ENCODE measurements at regions not wholly inside any gene's neighbourhood (a gene's known extent, or its start where the extent isn't known, plus 50 kb on each side); places are given as distances from the start of the nearest gene placed in this dataset.

DNA sequence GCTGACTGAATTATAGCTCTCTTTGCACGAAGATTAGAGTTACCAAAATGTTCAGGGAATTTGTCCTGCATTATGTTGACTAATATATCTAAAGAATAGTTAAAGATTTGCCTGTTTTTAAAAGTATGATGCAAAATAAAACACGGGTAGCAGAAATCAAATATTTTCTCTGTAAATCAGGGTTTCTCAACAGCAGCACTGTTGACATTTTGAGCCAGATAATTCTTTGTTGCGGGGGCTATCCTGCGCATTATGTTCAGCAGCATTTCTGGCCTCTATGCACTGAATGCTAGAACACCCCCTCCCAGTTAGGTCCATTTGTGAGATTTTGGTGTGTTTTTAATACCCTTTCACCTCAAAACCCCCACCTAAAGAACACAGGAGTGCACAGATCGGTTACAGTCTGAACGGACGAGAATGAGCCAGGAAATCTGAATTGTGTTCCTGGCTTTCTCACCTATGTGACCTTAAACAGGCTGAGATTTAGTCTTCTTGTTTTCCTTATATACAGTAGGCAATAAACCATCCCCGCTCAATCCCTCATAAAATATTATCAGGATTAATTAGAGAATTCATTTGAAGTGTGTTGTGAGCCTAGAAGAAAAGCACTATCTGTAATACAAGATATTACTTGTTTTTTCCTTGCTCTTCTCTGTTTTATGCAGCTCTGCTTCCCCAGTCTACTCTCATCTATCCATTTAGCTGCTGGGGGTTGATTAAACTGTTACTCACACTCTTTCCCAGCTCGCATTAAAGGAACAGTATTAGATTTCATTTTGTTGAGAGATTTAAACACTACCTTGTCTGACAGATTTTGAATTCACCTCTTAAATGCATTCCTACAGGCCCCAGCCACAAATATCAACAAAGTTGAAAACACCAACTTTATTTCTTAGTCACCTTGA, 247.5 kb upstream of the GOLIM4 start:
- H3K36me3 ChIP-seq (ENCODE audit: control insufficient read depth, insufficient read depth, low read length), result no peaks in the 10 kb centered on the region
- no CpG with 5 or more reads among the region's 9 CpGs for WGBS (ENCODE audit: extremely low coverage, insufficient coverage, low lambda C conversion rate)
- peak overlapping the region; percentile 84 for H4K5ac ChIP-seq (ENCODE audit: low read length)
- no peak overlapping the region for H3K4me2 ChIP-seq (ENCODE audit: low read length)
- H4K8ac ChIP-seq (ENCODE audit: low read depth, low read length), result no peak overlapping the region
- H3K27ac ChIP-seq (ENCODE audit: low read depth, low read length), result no peak overlapping the region
- H3K23ac ChIP-seq (ENCODE audit: low read length), result peak overlapping the region; percentile 7
- no peak overlapping the region for H2BK120ac ChIP-seq (ENCODE audit: low read depth, low read length)
- H3K18ac ChIP-seq (ENCODE audit: low read length), result peak overlapping the region; percentile 32
- H3K4me1 ChIP-seq (ENCODE audit: control insufficient read depth, low read depth, low read length), result peaks cover 18% of the 10 kb centered on the region
- DNase-seq, result no peak
- peak overlapping the region; percentile 4 for H2AK5ac ChIP-seq (ENCODE audit: low read length)
- peak overlapping the region; percentile 25 for H3K9ac ChIP-seq (ENCODE audit: low read length)
- H2BK5ac ChIP-seq (ENCODE audit: low read length), result peak overlapping the region; percentile 49
- H3K4me3 ChIP-seq (ENCODE audit: low read length), result no peak overlapping the region
- peak overlapping the region; percentile 85 for H3K4ac ChIP-seq (ENCODE audit: low read depth, low read length)
- no peaks in the 10 kb centered on the region for H3K79me1 ChIP-seq (ENCODE audit: low read length)
- H3K27me3 ChIP-seq (ENCODE audit: insufficient read depth, low read length, poor library complexity), result no peaks in the 10 kb centered on the region
- peak overlapping the region; percentile 61 for H3K56ac ChIP-seq (ENCODE audit: low read length)
- H3K79me2 ChIP-seq (ENCODE audit: control insufficient read depth, insufficient read depth, low read length), result no peaks in the 10 kb centered on the region
- peak overlapping the region; percentile 8 for H2BK15ac ChIP-seq (replicated peaks; ENCODE audit: low read depth)

DNA sequence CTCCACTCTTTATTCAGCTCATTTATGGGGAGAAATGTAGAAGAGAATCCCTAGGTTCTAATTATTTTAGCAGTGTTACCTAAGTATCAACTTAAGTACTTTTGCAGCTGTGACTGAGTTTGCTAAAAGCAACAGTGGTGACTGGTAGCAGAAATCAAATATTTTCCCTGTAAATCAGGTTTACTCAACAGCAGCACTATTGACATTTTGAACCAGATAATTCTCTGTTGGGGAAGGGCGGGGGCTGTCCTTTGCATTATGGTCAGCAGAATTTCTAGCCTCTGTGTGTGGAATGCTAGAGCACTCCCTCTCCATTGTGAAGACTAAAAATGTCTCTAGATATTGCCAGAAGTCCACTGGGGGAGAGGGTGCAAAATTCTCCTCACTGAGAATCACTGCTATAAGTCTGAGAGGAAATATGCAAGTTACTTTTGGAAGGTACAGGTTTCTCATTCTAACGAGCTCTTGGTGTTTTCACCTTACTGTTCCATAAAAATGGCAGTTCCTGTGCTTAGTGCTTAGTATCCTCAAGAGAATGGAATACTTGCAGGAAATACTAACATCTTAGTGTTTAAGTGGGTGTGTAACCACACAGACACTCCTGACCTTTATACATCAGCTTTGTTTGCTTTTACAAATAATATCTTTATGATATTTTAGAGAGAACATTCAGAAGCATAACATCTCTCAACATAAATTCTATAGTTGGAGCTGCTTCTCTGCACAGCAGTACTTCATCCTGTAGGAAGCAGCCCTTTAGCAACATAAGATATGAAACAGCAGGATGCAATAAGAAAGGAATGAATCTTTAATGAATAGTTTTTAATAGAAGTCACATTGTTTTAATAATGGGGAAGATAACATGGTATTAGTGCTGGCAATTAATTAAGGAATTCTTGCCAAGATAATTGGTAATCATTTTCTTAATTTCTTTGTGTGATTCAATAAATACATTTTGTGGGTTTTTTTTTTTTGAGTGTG, 246.5 kb upstream of the GOLIM4 start:
- Histone ChIP-seq H3K9ac (ENCODE audit: low read length) (no peak overlapping the region), H2AK5ac (ENCODE audit: low read length) (no peak overlapping the region), H2BK5ac (ENCODE audit: low read length) (peak overlapping the region; percentile 45), H4K5ac (ENCODE audit: low read length) (no peak overlapping the region), H3K79me1 (ENCODE audit: low read length) (no peaks in the 10 kb centered on the region), H2BK15ac (replicated peaks; ENCODE audit: low read depth) (no peak overlapping the region), H3K23ac (ENCODE audit: low read length) (no peak overlapping the region), H3K79me2 (ENCODE audit: control insufficient read depth, insufficient read depth, low read length) (no peaks in the 10 kb centered on the region), H3K4me3 (ENCODE audit: low read length) (no peak overlapping the region), H3K27ac (ENCODE audit: low read depth, low read length) (no peak overlapping the region), H3K36me3 (ENCODE audit: control insufficient read depth, insufficient read depth, low read length) (no peaks in the 10 kb centered on the region), H2BK120ac (ENCODE audit: low read depth, low read length) (no peak overlapping the region), H3K18ac (ENCODE audit: low read length) (peak overlapping the region; percentile 40), H3K56ac (ENCODE audit: low read length) (peak overlapping the region; percentile 31), H3K4me2 (ENCODE audit: low read length) (no peak overlapping the region), H3K4ac (ENCODE audit: low read depth, low read length) (peak overlapping the region; percentile 36), H3K27me3 (ENCODE audit: insufficient read depth, low read length, poor library complexity) (no peaks in the 10 kb centered on the region), H4K8ac (ENCODE audit: low read depth, low read length) (no peak overlapping the region), H3K4me1 (ENCODE audit: control insufficient read depth, low read depth, low read length) (peaks cover 21% of the 10 kb centered on the region)
- no peak for DNase-seq
- WGBS (ENCODE audit: extremely low coverage, insufficient coverage, low lambda C conversion rate), result no CpG with 5 or more reads among the region's 2 CpGs

GRCh38 chr3:168341192-168341815, 245.6 kb upstream of the GOLIM4 start:
- no peak overlapping the region for H3K27ac ChIP-seq (ENCODE audit: low read depth, low read length)
- no peak overlapping the region for H3K9ac ChIP-seq (ENCODE audit: low read length)
- H3K18ac ChIP-seq (ENCODE audit: low read length), result peak overlapping the region; percentile 39
- no peak for DNase-seq
- no peak overlapping the region for H3K4me3 ChIP-seq (ENCODE audit: low read length)
- no peak overlapping the region for H3K56ac ChIP-seq (ENCODE audit: low read length)
- peak overlapping the region; percentile 2 for H2BK5ac ChIP-seq (ENCODE audit: low read length)
- no peaks in the 10 kb centered on the region for H3K27me3 ChIP-seq (ENCODE audit: insufficient read depth, low read length, poor library complexity)
- H4K8ac ChIP-seq (ENCODE audit: low read depth, low read length), result no peak overlapping the region
- no peak overlapping the region for H4K5ac ChIP-seq (ENCODE audit: low read length)
- no CpG with 5 or more reads among the region's 3 CpGs for WGBS (ENCODE audit: extremely low coverage, insufficient coverage, low lambda C conversion rate)
- H3K4ac ChIP-seq (ENCODE audit: low read depth, low read length), result no peak overlapping the region
- H3K23ac ChIP-seq (ENCODE audit: low read length), result no peak overlapping the region
- no peak overlapping the region for H2BK120ac ChIP-seq (ENCODE audit: low read depth, low read length)
- H3K36me3 ChIP-seq (ENCODE audit: control insufficient read depth, insufficient read depth, low read length), result no peaks in the 10 kb centered on the region
- peaks cover 22% of the 10 kb centered on the region for H3K4me1 ChIP-seq (ENCODE audit: control insufficient read depth, low read depth, low read length)
- no peak overlapping the region for H2AK5ac ChIP-seq (ENCODE audit: low read length)
- no peaks in the 10 kb centered on the region for H3K79me1 ChIP-seq (ENCODE audit: low read length)
- H2BK15ac ChIP-seq (replicated peaks; ENCODE audit: low read depth), result no peak overlapping the region
- H3K79me2 ChIP-seq (ENCODE audit: control insufficient read depth, insufficient read depth, low read length), result no peaks in the 10 kb centered on the region
- no peak overlapping the region for H3K4me2 ChIP-seq (ENCODE audit: low read length)

DNA sequence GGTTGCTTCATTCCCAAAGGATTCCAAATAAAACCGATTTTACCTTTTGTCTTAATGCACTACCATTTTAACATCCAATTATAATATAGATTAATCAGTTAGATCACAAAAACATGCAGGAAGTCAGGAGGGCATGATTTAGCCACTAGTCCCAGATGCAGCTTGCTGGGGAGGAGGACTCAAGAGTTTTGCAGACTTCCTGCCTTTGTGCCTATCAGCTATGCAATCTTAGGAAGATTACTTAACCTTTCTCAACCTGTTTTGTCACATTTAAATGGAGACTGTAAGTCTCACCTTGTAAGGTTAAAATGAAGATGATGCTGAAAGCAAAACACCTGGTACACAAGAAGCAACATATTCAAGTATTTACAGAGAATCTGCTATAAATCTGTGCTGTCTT, 242.4 kb upstream of the GOLIM4 start:
- H3K9ac ChIP-seq (ENCODE audit: low read length), result no peak overlapping the region
- H4K8ac ChIP-seq (ENCODE audit: low read depth, low read length), result no peak overlapping the region
- H3K18ac ChIP-seq (ENCODE audit: low read length), result no peak overlapping the region
- H4K5ac ChIP-seq (ENCODE audit: low read length), result no peak overlapping the region
- no peaks in the 10 kb centered on the region for H3K79me2 ChIP-seq (ENCODE audit: control insufficient read depth, insufficient read depth, low read length)
- no peak overlapping the region for H3K4me2 ChIP-seq (ENCODE audit: low read length)
- H3K27me3 ChIP-seq (ENCODE audit: insufficient read depth, low read length, poor library complexity), result no peaks in the 10 kb centered on the region
- H3K23ac ChIP-seq (ENCODE audit: low read length), result no peak overlapping the region
- H3K27ac ChIP-seq (ENCODE audit: low read depth, low read length), result no peak overlapping the region
- H3K56ac ChIP-seq (ENCODE audit: low read length), result no peak overlapping the region
- H3K36me3 ChIP-seq (ENCODE audit: control insufficient read depth, insufficient read depth, low read length), result no peaks in the 10 kb centered on the region
- no peak overlapping the region for H2AK5ac ChIP-seq (ENCODE audit: low read length)
- no peak overlapping the region for H2BK120ac ChIP-seq (ENCODE audit: low read depth, low read length)
- H3K4me3 ChIP-seq (ENCODE audit: low read length), result no peak overlapping the region
- no CpG with 5 or more reads among the region's 1 CpG for WGBS (ENCODE audit: extremely low coverage, insufficient coverage, low lambda C conversion rate)
- DNase-seq, result peak; percentile 91
- no peak overlapping the region for H2BK15ac ChIP-seq (replicated peaks; ENCODE audit: low read depth)
- no peak overlapping the region for H2BK5ac ChIP-seq (ENCODE audit: low read length)
- peaks cover 25% of the 10 kb centered on the region for H3K4me1 ChIP-seq (ENCODE audit: control insufficient read depth, low read depth, low read length)
- H3K79me1 ChIP-seq (ENCODE audit: low read length), result no peaks in the 10 kb centered on the region
- H3K4ac ChIP-seq (ENCODE audit: low read depth, low read length), result no peak overlapping the region

DNA sequence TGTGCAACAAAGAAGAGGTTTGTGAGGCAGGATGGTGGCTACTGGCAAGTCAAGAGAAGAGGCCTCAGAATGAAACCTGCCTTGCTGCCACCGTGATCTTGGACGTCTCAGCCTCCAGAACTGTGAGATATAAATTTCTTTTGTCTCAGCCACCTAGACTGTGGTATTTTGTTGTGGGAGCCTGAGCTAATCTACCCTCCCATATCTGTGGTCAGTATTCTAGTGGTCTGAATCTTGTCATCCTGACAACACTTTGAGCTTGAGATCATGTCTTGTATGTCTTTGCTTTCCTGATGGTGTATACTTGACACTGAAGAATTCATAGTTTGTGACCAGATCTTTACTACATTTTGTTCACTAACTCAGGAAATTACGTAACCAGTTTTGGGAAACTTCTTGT, 240.6 kb upstream of the GOLIM4 start:
- peak overlapping the region; percentile 17 for H3K56ac ChIP-seq (ENCODE audit: low read length)
- no peaks in the 10 kb centered on the region for H3K79me1 ChIP-seq (ENCODE audit: low read length)
- H3K4me1 ChIP-seq (ENCODE audit: control insufficient read depth, low read depth, low read length), result peaks cover 16% of the 10 kb centered on the region
- H2BK120ac ChIP-seq (ENCODE audit: low read depth, low read length), result peak overlapping the region; percentile 51
- no peak overlapping the region for H3K4ac ChIP-seq (ENCODE audit: low read depth, low read length)
- no peak overlapping the region for H2BK5ac ChIP-seq (ENCODE audit: low read length)
- no peak overlapping the region for H3K23ac ChIP-seq (ENCODE audit: low read length)
- H2AK5ac ChIP-seq (ENCODE audit: low read length), result peak overlapping the region; percentile 59
- H3K27me3 ChIP-seq (ENCODE audit: insufficient read depth, low read length, poor library complexity), result no peaks in the 10 kb centered on the region
- H3K4me3 ChIP-seq (ENCODE audit: low read length), result no peak overlapping the region
- H3K9ac ChIP-seq (ENCODE audit: low read length), result no peak overlapping the region
- H4K5ac ChIP-seq (ENCODE audit: low read length), result no peak overlapping the region
- no peak overlapping the region for H4K8ac ChIP-seq (ENCODE audit: low read depth, low read length)
- no peaks in the 10 kb centered on the region for H3K79me2 ChIP-seq (ENCODE audit: control insufficient read depth, insufficient read depth, low read length)
- no peak overlapping the region for H2BK15ac ChIP-seq (replicated peaks; ENCODE audit: low read depth)
- no CpG with 5 or more reads among the region's 3 CpGs for WGBS (ENCODE audit: extremely low coverage, insufficient coverage, low lambda C conversion rate)
- no peaks in the 10 kb centered on the region for H3K36me3 ChIP-seq (ENCODE audit: control insufficient read depth, insufficient read depth, low read length)
- DNase-seq, result no peak
- no peak overlapping the region for H3K27ac ChIP-seq (ENCODE audit: low read depth, low read length)
- no peak overlapping the region for H3K4me2 ChIP-seq (ENCODE audit: low read length)
- peak overlapping the region; percentile 71 for H3K18ac ChIP-seq (ENCODE audit: low read length)

Data from mesendoderm (in vitro differentiated cells).